Right lobe of liver (tissue), 6 donors: ENCODE measurements at regions not wholly inside any gene's neighbourhood (a gene's known extent, or its start where the extent isn't known, plus 50 kb on each side); places are given as distances from the start of the nearest gene placed in this dataset.

Experiments used
- ATAC-seq, 4 donors: fragments of 200-7000 bp; cut with Tn5 transposase; one replicate each; pipeline ENCODE4 v1.9.1; 2020; ENCODE audit warnings: mild to moderate bottlenecking in 4 of 4, moderate library complexity in 4 of 4
- DNase-seq, 3 donors: peaks; one replicate each; pipeline ENCODE4 v3.0.0-alpha.2; 2020
- H3K27ac ChIP-seq, 3 donors: fragments of 200-600 bp; one replicate each; pipeline ENCODE4 v1.8.0; 2022
- H3K27me3 ChIP-seq, 2 donors: fragments of 200-600 bp; one replicate each; pipeline ENCODE4 v1.8.0; 2022
- H3K36me3 ChIP-seq, 4 donors: fragments of 200-600 bp; sonication (generic) in 1 of 4; one replicate each; pipeline versions ENCODE4 v1.5.1 to v1.8.0; 2017 to 2022; ENCODE audit warnings: control low read depth in 1 of 4
- H3K4me1 ChIP-seq, 4 donors: fragments of 200-600 bp; sonication (generic) in 1 of 4; one replicate each; pipeline versions ENCODE4 v1.5.1 to v1.8.0; 2017 to 2022; ENCODE audit warnings: control low read depth in 1 of 4
- H3K4me3 ChIP-seq, 3 donors: fragments of 200-600 bp; one replicate each; pipeline ENCODE4 v1.8.0; 2022
- H3K9me3 ChIP-seq, 4 donors: fragments of 200-600 bp; sonication (generic) in 1 of 4; one replicate each; pipeline versions ENCODE4 v1.5.1 to v1.8.0; 2017 to 2022; ENCODE audit warnings: control low read depth in 1 of 4
- CTCF ChIP-seq, 4 donors: fragments of 200-600 bp in 3 of 4; fragments of 450-650 bp in 1 of 4; IDR thresholded peaks; one replicate each; pipeline versions ENCODE4 v1.5.1 to v1.8.0; 2016 to 2022; ENCODE audit warnings: antibody characterized with exemption in 4 of 4, mild to moderate bottlenecking in 2 of 4
- POLR2A ChIP-seq: fragments of 450-650 bp; IDR thresholded peaks from one replicate; pipeline ENCODE4 v1.6.1; 2017; ENCODE audit warnings: antibody characterized with exemption, mild to moderate bottlenecking
- WGBS: methylation state at CpG from one replicate; pipeline ENCODE4 v1.1.6; 2018; ENCODE audit warnings: low coverage, low lambda C conversion rate; ENCODE audit not compliant: insufficient coverage; ENCODE audit errors: missing lambda C conversion rate; 5-methylcytosine and 5-hydroxymethylcytosine counted together
- intact Hi-C, 2 donors: fragments of 100-400 bp; cut with DNase I; formaldehyde crosslinking; loops; one replicate each; pipeline versions ENCODE4 v1.11.2 to v1.14.1; 2022
- donor health status: DM: no; HTN: yes; CAD: no.
- donor health status: DM: no; HTN: no; CAD: no.
- donor health status: DM: no; HTN: no; CAD: no.
- donor health status: DM: no; HTN: yes; CAD: no.
- donor health status: DM: no; HTN: yes; CAD: no.

DNA sequence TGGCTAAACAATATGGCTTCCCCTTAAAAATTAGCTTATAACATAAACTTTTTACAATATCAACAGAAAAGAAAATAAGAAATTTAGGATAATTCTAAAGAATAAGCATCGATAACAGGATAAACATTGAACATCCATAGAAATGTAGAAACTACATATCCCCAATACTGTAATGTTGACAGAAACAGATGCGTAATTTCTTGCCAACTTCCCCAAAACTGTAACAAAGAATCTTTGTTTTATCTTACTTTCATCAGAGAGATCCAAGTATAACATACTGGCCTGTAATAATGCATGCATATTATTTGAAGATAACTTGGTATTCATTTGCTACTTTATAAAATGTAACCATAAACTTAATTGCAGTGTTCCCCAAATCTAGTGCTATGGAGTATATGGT is 339.9 kb downstream of the ARL4A start:
- no peak for ATAC-seq
- TF ChIP-seq POLR2A = no peak
- 83% methylated on average over 2 of the region's 2 CpGs for WGBS
- Histone ChIP-seq H3K27me3 (no peaks in the 10 kb centered on the region), H3K36me3 (no peaks in the 10 kb centered on the region), H3K27ac (no peak overlapping the region), H3K4me1 (no peaks in the 10 kb centered on the region), H3K9me3 (no peaks in the 10 kb centered on the region), H3K4me3 (no peak overlapping the region)
- intact Hi-C loops = no loop called here
- no peak for DNase-seq

GRCh38 chr7:13028036-13028824 is 340.8 kb downstream of the ARL4A start:
- DNase-seq (no peak), ATAC-seq (no peak)
- Histone ChIP-seq H3K36me3 (no peaks in the 10 kb centered on the region), H3K4me1 (no peaks in the 10 kb centered on the region), H3K9me3 (no peaks in the 10 kb centered on the region), H3K27me3 (no peaks in the 10 kb centered on the region), H3K4me3 (no peak overlapping the region), H3K27ac (no peak overlapping the region)
- no peak for TF ChIP-seq POLR2A
- no peak for TF ChIP-seq CTCF (IDR thresholded peaks at IDR 0.05)
- intact Hi-C loops = no loop called here
- 56% methylated on average over 4 of the region's 4 CpGs for WGBS

GRCh38 chr7:13028825-13029099 is 341.3 kb downstream of the ARL4A start:
- TF ChIP-seq POLR2A = no peak
- TF ChIP-seq CTCF (IDR thresholded peaks at IDR 0.05) = no peak
- Histone ChIP-seq H3K4me1 (no peaks in the 10 kb centered on the region), H3K27ac (no peak overlapping the region), H3K9me3 (no peaks in the 10 kb centered on the region), H3K36me3 (no peaks in the 10 kb centered on the region), H3K4me3 (no peak overlapping the region), H3K27me3 (no peaks in the 10 kb centered on the region)
- ATAC-seq (no peak), DNase-seq (no peak)
- intact Hi-C loops = no loop called here
- whole genome bisulfite sequencing = 58% methylated on average over 2 of the region's 2 CpGs

- intact Hi-C loops = no loop called here
- Histone ChIP-seq H3K27ac (no peak overlapping the region), H3K9me3 (no peaks in the 10 kb centered on the region), H3K4me3 (no peak overlapping the region), H3K4me1 (no peaks in the 10 kb centered on the region), H3K36me3 (no peaks in the 10 kb centered on the region), H3K27me3 (no peaks in the 10 kb centered on the region)
- no peak for TF ChIP-seq POLR2A
- no peak for TF ChIP-seq CTCF (IDR thresholded peaks at IDR 0.05)
- WGBS = 83% methylated on average over 3 of the region's 3 CpGs
- DNase-seq (no peak), ATAC-seq (no peak)
Observed at GRCh38 chr7:13031468-13031867, 344.0 kb downstream of the ARL4A start.

- 80% methylated on average over 1 of the region's 2 CpGs for WGBS
- DNase-seq = no peak
Observed at GRCh38 chr7:13032084-13032483, 344.7 kb downstream of the ARL4A start.

More at GRCh38 chr7:13032084-13032483, 344.7 kb downstream of the ARL4A start:
- intact Hi-C loops = no loop called here
- Histone ChIP-seq H3K4me3 (no peak overlapping the region), H3K9me3 (no peaks in the 10 kb centered on the region), H3K27ac (no peak overlapping the region), H3K27me3 (no peaks in the 10 kb centered on the region), H3K36me3 (no peaks in the 10 kb centered on the region), H3K4me1 (no peaks in the 10 kb centered on the region)
- TF ChIP-seq CTCF (IDR thresholded peaks at IDR 0.05) (no peak), POLR2A (no peak)
- ATAC-seq = no peak
